ENCODE measurements at regions not wholly inside any gene's neighbourhood (a gene's known extent, or its start where the extent isn't known, plus 50 kb on each side); places are given as distances from the start of the nearest gene placed in this dataset.

DNA sequence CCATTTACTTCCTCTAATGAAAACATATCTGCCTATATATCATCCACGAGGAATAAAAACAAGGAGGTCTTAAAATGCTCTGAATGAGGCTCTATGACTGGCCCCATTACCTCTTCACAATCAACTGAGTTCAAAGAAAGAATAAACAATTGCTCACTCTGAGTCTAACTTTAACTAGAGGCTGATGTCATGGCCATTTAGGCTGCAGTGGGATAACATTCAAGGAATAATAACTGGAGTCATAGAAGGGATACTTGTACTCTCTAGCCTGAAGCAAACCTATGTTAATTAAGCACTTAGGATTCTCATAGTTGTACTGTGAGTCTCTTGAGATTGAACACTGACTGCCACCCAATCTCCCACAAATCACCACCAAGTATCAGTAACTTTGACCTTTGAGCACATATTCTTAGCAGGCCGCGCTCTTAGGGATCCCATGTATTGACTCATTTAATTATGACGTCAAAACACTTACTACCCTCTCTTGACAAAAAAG lies 70.2 kb downstream of the PERP start:
- no peak overlapping the region for H3K9ac ChIP-seq (ENCODE audit: low read depth, low read length, poor library complexity)
- no peak overlapping the region for H3K4ac ChIP-seq (ENCODE audit: low read length)
- H3K79me1 ChIP-seq (ENCODE audit: low read depth, low read length), result no peaks in the 10 kb centered on the region
- no peak overlapping the region for H3K18ac ChIP-seq (ENCODE audit: low read length)
- no peak overlapping the region for H2BK15ac ChIP-seq (ENCODE audit: low read length)
- H2AK5ac ChIP-seq (ENCODE audit: low read depth, low read length), result no peak overlapping the region
- no peak overlapping the region for H2BK120ac ChIP-seq (ENCODE audit: low read depth, low read length)
- H3K4me1 ChIP-seq (ENCODE audit: control insufficient read depth in 2 of 2, insufficient read depth in 1 of 2, low read depth in 1 of 2, low read length in 2 of 2), result no peaks in the 10 kb centered on the region
- no peak overlapping the region for H3K27ac ChIP-seq (replicated peaks; ENCODE audit: low read length)
- H3K27me3 ChIP-seq (ENCODE audit: control insufficient read depth in 3 of 3, insufficient read depth in 3 of 3, low read depth in 1 of 3, low read length in 3 of 3), result no peaks in the 10 kb centered on the region
- no peak overlapping the region for H2BK5ac ChIP-seq (ENCODE audit: low read length)
- WGBS, 2 donors (ENCODE audit: extremely low coverage in 2 of 2, insufficient read length in 2 of 2, insufficient replicate concordance in 1 of 2), result no CpG with 5 or more reads among the region's 4 CpGs
- H4K8ac ChIP-seq (ENCODE audit: low read depth, low read length), result no peak overlapping the region
- no peak overlapping the region for H3K4me2 ChIP-seq (ENCODE audit: insufficient read depth, low read length, poor library complexity, severe bottlenecking)
- no peaks in the 10 kb centered on the region for H3K9me3 ChIP-seq (replicated peaks in 1 of 2; ENCODE audit: control insufficient read depth in 2 of 2, insufficient read depth in 1 of 2, low read depth in 1 of 2, low read length in 2 of 2)
- no peaks in the 10 kb centered on the region for H3K36me3 ChIP-seq (replicated peaks in 1 of 2; ENCODE audit: control insufficient read depth in 2 of 2, insufficient read depth in 2 of 2, low read length in 2 of 2)
- H4K91ac ChIP-seq (ENCODE audit: low read depth, low read length, poor library complexity), result no peak overlapping the region
- no peak overlapping the region for H3K23ac ChIP-seq (ENCODE audit: low read depth, low read length, poor library complexity)
- H2AFZ ChIP-seq (ENCODE audit: low read length), result no peak overlapping the region
- H2BK12ac ChIP-seq (ENCODE audit: low read length), result no peak overlapping the region
- no peak for DNase-seq (ENCODE audit: low spot score)
- no peak overlapping the region for H3K14ac ChIP-seq (ENCODE audit: low read length)
- no peak overlapping the region for H3K4me3 ChIP-seq (ENCODE audit: low read length in 2 of 2)

DNA sequence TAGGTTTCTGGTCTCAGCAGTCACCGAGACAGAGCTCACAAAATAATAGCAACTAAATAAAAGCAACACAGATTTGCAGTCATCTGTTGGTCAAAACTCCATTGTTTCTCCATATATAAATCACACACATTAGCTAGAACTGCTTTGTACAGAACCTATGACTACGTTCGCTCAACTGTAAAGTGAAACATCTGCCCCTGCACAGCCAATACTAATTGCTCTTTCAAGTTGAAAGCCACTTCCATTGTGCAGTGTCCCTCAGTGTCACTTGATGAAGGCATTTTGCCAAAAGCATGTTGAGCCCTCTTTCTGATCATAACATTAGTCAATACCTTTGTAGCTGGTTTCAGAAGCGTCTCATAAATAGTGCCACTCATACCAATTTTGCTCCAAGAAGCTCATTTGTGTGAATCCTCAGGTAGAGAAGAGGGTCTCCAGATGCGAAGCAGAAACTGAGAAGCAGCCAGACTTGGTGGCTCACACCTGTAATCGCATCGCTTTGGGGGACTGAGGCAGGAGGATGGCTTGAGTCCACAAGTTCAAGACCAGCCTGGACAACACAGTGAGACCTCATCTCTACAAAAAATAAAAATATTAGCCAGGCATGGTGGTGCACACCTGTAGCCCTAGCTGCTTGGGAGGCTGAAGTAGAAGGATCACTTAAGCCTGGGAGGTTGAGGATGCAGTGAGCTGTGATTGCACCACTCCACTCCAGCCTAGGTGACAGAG lies 68.9 kb downstream of the PERP start:
- Histone ChIP-seq H3K36me3 (replicated peaks in 1 of 2; ENCODE audit: control insufficient read depth in 2 of 2, insufficient read depth in 2 of 2, low read length in 2 of 2) (no peaks in the 10 kb centered on the region), H4K8ac (ENCODE audit: low read depth, low read length) (no peak overlapping the region), H3K18ac (ENCODE audit: low read length) (no peak overlapping the region), H4K91ac (ENCODE audit: low read depth, low read length, poor library complexity) (no peak overlapping the region), H2BK120ac (ENCODE audit: low read depth, low read length) (no peak overlapping the region), H3K23ac (ENCODE audit: low read depth, low read length, poor library complexity) (no peak overlapping the region), H2BK15ac (ENCODE audit: low read length) (no peak overlapping the region), H3K14ac (ENCODE audit: low read length) (no peak overlapping the region), H3K9ac (ENCODE audit: low read depth, low read length, poor library complexity) (no peak overlapping the region), H3K4ac (ENCODE audit: low read length) (no peak overlapping the region), H3K4me2 (ENCODE audit: insufficient read depth, low read length, poor library complexity, severe bottlenecking) (no peak overlapping the region), H2BK5ac (ENCODE audit: low read length) (no peak overlapping the region), H3K27me3 (ENCODE audit: control insufficient read depth in 3 of 3, insufficient read depth in 3 of 3, low read depth in 1 of 3, low read length in 3 of 3) (no peaks in the 10 kb centered on the region), H3K27ac (replicated peaks; ENCODE audit: low read length) (no peak overlapping the region), H3K4me3 (ENCODE audit: low read length in 2 of 2) (no peak overlapping the region), H2AFZ (ENCODE audit: low read length) (no peak overlapping the region), H3K4me1 (ENCODE audit: control insufficient read depth in 2 of 2, insufficient read depth in 1 of 2, low read depth in 1 of 2, low read length in 2 of 2) (no peaks in the 10 kb centered on the region), H3K79me1 (ENCODE audit: low read depth, low read length) (no peaks in the 10 kb centered on the region), H2BK12ac (ENCODE audit: low read length) (no peak overlapping the region), H2AK5ac (ENCODE audit: low read depth, low read length) (no peak overlapping the region), H3K9me3 (replicated peaks in 1 of 2; ENCODE audit: control insufficient read depth in 2 of 2, insufficient read depth in 1 of 2, low read depth in 1 of 2, low read length in 2 of 2) (no peaks in the 10 kb centered on the region)
- DNase-seq (ENCODE audit: low spot score), result no peak
- WGBS, 2 donors (ENCODE audit: extremely low coverage in 2 of 2, insufficient read length in 2 of 2, insufficient replicate concordance in 1 of 2), result no CpG with 5 or more reads among the region's 7 CpGs
